Ishikawa (cell line): ENCODE measurements at regions not wholly inside any gene's neighbourhood (a gene's known extent, or its start where the extent isn't known, plus 50 kb on each side); places are given as distances from the start of the nearest gene placed in this dataset.
A peak's percentile ranks its signal among the peaks of the same experiment; 100 is the strongest.

Source experiments
- CEBPB ChIP-seq: IDR thresholded peaks from 2 replicates; pipeline ENCODE4 v1.6.1; 2012
- CREB1 ChIP-seq: IDR thresholded peaks from 2 replicates; pipeline ENCODE4 v1.6.1; 2012; ENCODE audit warnings: low read depth
- EGR1 ChIP-seq: IDR thresholded peaks from 2 replicates; pipeline ENCODE4 v1.6.1; 2012
- EP300 ChIP-seq: IDR thresholded peaks from 2 replicates; pipeline ENCODE4 v1.6.1; 2012; ENCODE audit warnings: borderline replicate concordance
- FOXM1 ChIP-seq: IDR thresholded peaks from 2 replicates; pipeline ENCODE4 v1.6.1; 2012; ENCODE audit warnings: low read depth, borderline replicate concordance
- NFIC ChIP-seq: IDR thresholded peaks from 2 replicates; pipeline ENCODE4 v1.6.1; 2012
- RAD21 ChIP-seq: IDR thresholded peaks from 2 replicates; pipeline ENCODE4 v1.6.1; 2012; ENCODE audit warnings: low read depth
- REST ChIP-seq: IDR thresholded peaks from 2 replicates; pipeline ENCODE4 v1.6.1; 2012; ENCODE audit warnings: low read depth, mild to moderate bottlenecking
- TAF1 ChIP-seq: IDR thresholded peaks from 2 replicates; pipeline ENCODE4 v1.6.1; 2012; ENCODE audit warnings: low read depth, mild to moderate bottlenecking
- TCF12 ChIP-seq: IDR thresholded peaks from 2 replicates; pipeline ENCODE4 v1.6.1; 2012; ENCODE audit warnings: low read depth
- TEAD4 ChIP-seq: IDR thresholded peaks from 2 replicates; pipeline ENCODE4 v1.6.1; 2012
- USF1 ChIP-seq: IDR thresholded peaks from 2 replicates; pipeline ENCODE4 v1.6.1; 2012
- YY1 ChIP-seq: IDR thresholded peaks from 2 replicates; pipeline ENCODE4 v1.6.1; 2012; ENCODE audit warnings: low read depth
- ZBTB7A ChIP-seq: IDR thresholded peaks from 2 replicates; pipeline ENCODE4 v1.6.1; 2012; ENCODE audit warnings: low read depth
- TF ChIP-seq, protein P1 (sequence below): IDR thresholded peaks from 2 replicates; pipeline ENCODE4 v1.6.1; 2012

DNA sequence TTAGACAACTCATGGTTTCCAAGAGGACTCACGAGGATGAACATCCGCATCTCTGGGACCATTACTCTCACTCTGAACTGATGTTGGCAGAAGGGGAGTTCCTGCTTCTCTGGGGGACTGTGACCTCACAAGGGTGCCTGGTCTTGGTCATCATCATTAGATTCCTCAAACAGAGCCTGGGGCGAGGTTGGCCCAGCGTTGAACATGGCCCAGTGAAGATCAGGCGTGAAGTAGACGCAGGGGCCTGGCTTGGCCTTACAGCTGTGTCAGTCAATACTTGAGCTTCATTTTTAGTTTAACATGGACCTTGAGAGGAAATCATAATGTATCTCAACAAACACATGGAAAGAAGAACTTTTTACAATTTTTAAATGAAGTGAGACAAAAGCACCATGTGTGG is 617.1 kb downstream of the BRD1 start:
- TF ChIP-seq RAD21 (no peak), TEAD4 (no peak), CEBPB (no peak), ZBTB7A (no peak), TAF1 (no peak), REST (no peak), TCF12 (no peak), EP300 (no peak), EGR1 (no peak), NFIC (no peak), CREB1 (no peak), USF1 (no peak), YY1 (no peak), FOXM1 (no peak)
- TF ChIP-seq, protein P1, sequence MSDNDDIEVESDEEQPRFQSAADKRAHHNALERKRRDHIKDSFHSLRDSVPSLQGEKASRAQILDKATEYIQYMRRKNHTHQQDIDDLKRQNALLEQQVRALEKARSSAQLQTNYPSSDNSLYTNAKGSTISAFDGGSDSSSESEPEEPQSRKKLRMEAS: no peak

GRCh38 chr22:49209452-49210195 is 618.0 kb downstream of the BRD1 start:
- no peak for TF ChIP-seq TEAD4

- TF ChIP-seq REST: peak; percentile 87
- TF ChIP-seq CEBPB: no peak
These were observed 618.9 kb downstream of the BRD1 start for GRCh38 chr22:49208768-49209252.

DNA sequence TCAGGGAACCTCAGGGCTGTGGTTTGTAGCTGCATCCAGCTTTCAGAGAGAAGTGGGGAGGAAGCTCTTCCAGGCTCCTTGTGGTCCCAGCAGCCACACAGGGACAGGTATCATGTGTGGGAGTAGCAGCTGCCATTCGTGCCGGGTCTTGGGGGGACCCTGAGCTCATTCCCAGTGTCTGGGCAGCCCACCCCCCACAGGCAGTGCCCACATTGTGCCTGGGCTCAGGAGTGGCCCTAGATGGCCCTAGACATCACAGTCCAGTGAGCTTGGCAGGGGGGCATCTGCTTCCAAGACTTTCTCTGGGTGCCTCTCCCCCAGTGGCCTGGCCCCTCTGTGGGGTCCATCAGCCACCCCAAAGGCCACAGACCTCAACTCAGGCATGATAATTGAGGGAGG is 619.7 kb downstream of the BRD1 start:
- TF ChIP-seq NFIC (no peak), ZBTB7A (no peak), TAF1 (no peak), RAD21 (no peak), YY1 (no peak), USF1 (no peak), CREB1 (no peak), REST (no peak), EP300 (no peak), EGR1 (no peak)
- TF ChIP-seq, protein P1: no peak
